Ramos (cell line): ENCODE measurements at regions not wholly inside any gene's neighbourhood (a gene's known extent, or its start where the extent isn't known, plus 50 kb on each side); places are given as distances from the start of the nearest gene placed in this dataset.

Experiments
- in situ Hi-C: fragments of 300-500 bp; cut with MboI; formaldehyde crosslinking; loops from one replicate; pipeline ENCODE4 v1.14.3; 2022; ENCODE audit warnings: low sequenced_read_pairs; ENCODE audit not compliant: unreplicated experiment

- in situ Hi-C loops: no loop called here
Measured at GRCh38 chr9:107626118-107626517, 136.5 kb upstream of the KLF4 start.

GRCh38 chr9:107625383-107625984 lies 135.9 kb upstream of the KLF4 start:
- in situ Hi-C loops: no loop called here

DNA sequence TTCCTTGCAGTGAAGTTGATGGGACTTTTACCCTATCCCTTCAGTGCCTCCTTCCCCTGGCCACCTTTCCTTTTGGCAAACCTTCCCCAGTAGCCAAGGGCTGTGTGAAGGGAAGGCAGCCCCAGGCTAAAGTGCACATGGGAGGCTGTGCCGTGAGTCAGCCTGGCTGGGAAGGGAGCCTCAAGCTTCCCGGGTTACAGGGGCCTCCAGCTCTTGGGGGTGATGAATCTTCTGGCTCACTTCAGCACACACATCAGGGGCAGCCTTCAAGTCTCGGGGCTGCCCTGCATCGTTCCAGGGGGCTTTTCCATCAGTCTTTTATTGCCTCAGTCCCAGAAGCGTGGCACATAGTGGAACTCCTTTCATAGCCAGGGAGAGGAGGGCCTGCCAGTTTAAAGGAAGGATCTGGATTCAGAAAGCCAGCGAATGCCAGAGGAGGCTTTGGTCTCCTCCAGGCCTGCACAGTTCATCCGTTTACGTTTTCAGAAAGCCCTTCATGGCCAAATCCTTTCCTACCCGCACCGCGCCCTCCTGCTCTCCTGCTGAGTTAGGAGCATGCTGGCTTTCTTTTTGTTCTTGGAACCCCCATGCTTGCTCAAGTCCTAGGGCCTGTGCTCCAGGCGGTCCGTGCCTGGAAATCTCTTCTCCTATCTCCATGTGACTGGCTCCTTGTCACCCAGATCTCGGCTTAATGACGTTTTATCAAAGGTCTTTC lies 134.8 kb upstream of the KLF4 start:
- in situ Hi-C loops: no loop called here

DNA sequence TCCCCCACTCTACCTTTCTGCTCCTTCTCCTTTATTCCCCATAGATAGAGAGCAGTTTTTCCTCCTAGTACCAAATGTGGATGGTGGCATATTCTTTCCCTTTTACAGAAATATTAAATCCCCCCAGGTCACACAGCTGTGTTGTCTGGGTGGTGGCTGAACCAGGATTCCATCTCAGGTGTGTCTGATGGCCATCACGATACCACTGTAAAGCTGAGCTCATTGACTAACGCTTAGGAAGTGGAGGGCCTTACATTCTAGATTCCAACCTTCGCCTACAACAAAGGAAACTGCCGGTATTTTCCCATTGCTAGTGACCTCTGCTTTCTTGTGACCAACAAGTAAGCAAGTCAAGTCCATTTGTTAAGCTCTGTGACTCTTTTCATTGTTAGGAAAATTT lies 131.9 kb upstream of the KLF4 start:
- in situ Hi-C loops: no loop called here

DNA sequence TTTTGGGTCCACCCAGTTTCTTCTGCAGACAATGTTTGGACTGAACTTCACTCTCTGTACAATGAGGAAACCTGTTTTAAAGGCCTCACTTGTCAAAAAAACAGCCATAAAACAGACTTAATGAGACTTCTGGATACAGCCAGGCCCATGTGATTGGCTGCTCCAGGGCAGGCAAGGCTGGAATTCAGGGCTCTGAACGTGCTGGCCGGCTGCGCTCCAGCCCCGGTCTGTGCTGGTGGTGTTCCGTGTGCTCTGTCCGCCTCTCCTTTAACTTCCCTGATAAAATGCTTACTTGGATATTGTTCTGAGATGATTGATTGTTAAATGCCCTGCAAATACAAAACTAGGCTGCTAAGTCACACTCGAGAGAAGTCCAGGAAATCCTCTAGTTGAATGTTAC lies 131.2 kb upstream of the KLF4 start:
- in situ Hi-C loops: no loop called here

GRCh38 chr9:107620236-107620635 lies 130.7 kb upstream of the KLF4 start:
- in situ Hi-C loops: no loop called here

GRCh38 chr9:107615321-107615720 lies 125.8 kb upstream of the KLF4 start:
- in situ Hi-C loops: no loop called here

GRCh38 chr9:107614765-107615164 lies 125.2 kb upstream of the KLF4 start:
- in situ Hi-C loops: no loop called here

DNA sequence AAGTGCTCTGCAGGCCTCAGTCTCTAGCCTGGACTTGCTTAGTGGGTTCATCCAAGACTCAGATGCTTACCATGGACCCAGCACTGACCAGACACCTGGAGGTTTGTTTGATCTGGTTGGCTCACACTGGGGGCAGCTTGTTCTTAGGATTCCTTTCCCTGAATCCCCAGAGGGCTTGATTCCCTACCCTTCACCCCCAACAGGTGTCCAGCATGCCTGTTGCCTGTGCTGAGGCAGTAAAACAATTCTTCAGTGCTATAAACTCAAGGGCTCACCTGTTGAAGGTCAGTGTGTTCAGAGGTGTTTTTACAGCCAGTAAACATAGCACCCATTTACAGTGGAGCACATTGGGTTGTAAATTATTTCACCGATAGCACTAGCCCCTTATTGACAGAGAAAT lies 123.8 kb upstream of the KLF4 start:
- in situ Hi-C loops: no loop called here

DNA sequence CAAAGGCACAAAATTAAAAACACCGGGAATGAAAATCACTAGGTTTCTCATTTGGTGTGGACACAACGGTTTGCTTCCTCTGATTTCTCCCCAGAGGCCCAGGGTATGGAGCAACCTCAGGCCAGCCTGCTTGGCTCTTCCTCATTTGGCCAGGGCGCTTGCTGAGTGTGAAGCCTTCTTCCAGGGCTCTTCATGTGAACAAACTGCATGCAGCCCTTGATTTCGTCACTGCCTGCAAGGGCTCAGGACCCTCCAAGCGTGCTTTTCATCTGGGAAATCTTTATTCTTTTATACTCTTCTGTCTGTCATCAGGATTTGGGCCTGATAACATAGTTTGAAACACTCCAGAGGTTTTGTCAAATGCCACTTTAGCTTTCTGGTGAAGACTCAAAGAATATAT lies 122.6 kb upstream of the KLF4 start:
- in situ Hi-C loops: no loop called here

DNA sequence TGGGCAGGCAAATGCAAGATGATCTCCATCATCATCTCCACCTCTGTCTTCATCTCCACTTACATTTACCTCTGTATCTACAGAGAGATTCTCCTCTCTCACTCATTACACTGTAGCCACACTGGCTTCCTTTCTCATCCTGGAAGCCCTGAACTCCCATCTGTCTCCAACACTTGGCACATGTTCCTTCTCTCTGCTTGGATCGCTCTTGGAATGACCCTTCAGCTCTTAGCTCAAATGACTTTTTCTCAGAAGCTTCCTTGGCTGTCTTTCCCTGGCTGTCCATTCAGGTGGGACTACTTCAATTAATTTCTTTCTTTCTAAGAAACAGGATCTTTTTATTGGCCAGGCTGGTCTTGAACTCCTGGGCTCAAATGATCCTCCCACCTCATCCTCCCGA lies 120.0 kb upstream of the KLF4 start:
- in situ Hi-C loops: no loop called here

GRCh38 chr9:107606149-107606790 lies 116.7 kb upstream of the KLF4 start:
- in situ Hi-C loops: no loop called here

DNA sequence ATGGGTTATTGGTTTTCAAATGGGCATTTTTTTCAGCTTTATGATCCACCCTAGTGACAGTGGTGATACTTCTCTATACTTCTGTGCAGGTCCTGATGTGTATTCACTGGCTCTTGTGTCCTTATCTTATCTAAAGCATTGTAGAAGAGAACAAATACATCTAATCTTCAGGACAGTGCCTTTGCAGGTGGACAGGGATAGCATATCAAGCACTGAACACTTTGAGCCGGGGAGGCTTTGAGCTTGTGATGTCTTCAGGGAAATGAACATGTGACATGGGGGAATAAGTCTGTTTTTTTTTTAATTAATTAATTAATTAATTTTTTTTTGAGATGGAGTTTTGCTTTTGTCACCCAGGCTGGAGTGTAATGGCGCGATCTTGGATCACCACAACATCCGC lies 115.5 kb upstream of the KLF4 start:
- in situ Hi-C loops: no loop called here

DNA sequence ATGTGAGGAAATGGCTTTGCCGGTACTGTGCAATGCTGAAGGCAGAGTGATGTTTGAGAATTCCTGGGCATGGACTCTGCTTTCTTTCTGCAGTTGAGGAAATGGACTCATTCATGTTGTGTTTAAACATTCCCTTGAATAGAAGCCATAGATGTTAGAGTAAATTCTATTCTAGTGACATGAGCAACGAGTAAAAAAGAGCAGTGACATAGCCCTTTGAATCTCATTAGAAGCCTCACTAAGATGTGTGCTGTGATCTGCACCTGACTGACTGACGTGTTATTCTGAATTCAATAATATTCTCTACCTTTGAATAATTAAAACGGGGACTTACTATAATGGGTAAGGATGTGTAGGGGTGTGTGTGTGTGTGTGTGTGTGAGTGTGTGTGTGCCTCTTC lies 113.7 kb upstream of the KLF4 start:
- in situ Hi-C loops: no loop called here

- in situ Hi-C loops: no loop called here
Measured at GRCh38 chr9:107600060-107600573, 110.5 kb upstream of the KLF4 start.

GRCh38 chr9:107597743-107598217 lies 108.2 kb upstream of the KLF4 start:
- in situ Hi-C loops: no loop called here

GRCh38 chr9:107594908-107595530 lies 105.5 kb upstream of the KLF4 start:
- in situ Hi-C loops: no loop called here

DNA sequence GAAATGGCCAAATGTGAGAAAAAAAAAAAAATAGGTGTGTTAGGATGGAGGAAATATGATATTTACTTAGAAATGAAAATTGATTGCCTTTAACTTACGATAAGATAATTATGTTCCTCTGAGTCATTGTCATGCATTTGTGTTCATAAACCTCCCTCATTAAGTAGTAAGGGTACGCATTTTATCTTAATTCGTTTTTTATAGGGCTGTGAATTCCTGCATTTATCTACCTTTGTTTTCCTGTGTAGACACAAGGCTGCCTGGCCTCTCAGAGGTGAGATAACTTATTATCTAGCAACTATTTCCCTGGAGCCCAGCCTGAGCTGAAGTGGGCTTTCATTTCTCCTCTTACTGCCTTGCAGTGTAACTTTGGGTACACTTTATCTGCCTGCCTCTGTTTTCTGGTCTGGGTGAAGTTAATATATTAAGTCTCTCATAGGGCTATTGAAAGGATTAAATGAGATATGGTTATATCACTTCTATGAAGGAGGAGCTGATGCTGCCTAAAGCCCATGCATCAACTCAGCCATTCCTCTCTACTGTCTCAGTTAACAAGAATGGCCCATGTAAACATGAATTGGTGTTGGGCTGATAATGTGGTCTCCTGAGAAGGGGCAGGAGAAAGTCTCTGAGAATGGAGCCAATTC lies 103.8 kb upstream of the KLF4 start:
- in situ Hi-C loops: no loop called here

- in situ Hi-C loops: no loop called here
Measured at GRCh38 chr9:107592424-107592823, 102.9 kb upstream of the KLF4 start.

GRCh38 chr9:107591781-107592180 lies 102.2 kb upstream of the KLF4 start:
- in situ Hi-C loops: no loop called here
